Stimulated activated CD8-positive, alpha-beta memory T cell treated with anti-CD3 and anti-CD28 coated beads, Interleukin-12 subunit alpha, Interleukin-12 subunit beta, amount 100 ng/mL, for 24 hours (primary cell): ENCODE measurements at regions not wholly inside any gene's neighbourhood (a gene's known extent, or its start where the extent isn't known, plus 50 kb on each side); places are given as distances from the start of the nearest gene placed in this dataset.

Experiments used
- DNase-seq: peaks from one replicate; pipeline ENCODE4 v3.0.0-alpha.2; 2020; ENCODE audit errors: extremely low read depth

DNA sequence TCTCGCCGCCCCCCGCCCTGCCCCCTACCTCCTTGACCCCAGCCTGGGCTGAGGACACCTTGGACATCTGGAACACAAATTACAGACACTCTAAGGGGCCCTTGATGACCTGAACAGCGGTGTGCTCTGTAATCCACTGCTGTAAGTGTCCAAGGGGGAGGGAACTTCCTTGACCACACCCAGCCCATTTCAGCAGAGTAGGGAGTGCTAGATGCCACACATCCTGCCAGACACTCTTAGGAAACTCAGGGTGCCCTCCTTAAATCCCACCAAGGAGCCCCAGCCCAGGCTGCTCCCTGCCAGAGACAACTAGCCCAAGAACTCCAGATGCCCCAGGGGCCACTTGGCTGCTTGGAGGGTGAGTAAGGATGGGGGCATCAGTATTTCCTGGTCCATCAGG, 282.2 kb downstream of the RRAGC start:
- DNase-seq: no peak

DNA sequence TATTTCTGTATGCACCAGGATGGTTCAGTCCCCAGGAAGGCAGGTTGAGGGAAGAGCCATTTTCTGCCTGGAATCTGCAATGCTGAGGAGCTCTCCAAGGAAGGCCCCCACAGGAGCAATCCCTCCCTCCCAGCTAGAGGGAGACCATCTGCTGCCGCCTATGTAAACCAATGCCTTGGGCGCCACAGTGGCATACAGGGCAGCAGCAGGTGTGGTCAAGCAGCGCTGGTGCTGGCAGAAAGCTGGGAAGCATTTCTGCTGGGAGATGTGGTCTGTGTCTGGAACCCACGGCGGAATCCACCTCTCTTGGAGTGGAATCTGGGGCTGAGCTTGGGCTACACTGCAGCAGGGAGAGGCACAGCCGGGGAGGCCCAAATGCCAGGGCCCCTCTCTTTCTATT, 283.3 kb downstream of the RRAGC start:
- DNase-seq: no peak

DNA sequence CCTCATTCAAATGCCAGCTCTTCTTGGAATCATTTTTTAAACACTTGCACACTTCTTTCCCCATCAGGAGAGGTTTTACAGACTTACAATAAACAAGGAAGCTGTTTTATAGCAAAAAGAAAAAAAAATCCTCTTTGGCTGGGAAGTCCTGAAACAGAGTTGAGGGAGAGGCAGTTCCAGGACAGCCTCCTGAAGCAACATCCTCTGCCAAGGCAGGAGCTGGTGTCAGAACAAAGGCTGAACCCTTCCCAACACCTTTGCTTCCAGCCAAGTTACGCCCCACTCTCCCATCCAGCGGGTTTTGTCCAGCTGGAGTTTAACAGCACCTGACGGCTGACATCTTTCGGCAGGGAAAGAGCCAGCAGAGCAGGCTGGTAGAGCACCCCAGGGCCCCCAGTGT, 287.8 kb downstream of the RRAGC start:
- no peak for DNase-seq

DNA sequence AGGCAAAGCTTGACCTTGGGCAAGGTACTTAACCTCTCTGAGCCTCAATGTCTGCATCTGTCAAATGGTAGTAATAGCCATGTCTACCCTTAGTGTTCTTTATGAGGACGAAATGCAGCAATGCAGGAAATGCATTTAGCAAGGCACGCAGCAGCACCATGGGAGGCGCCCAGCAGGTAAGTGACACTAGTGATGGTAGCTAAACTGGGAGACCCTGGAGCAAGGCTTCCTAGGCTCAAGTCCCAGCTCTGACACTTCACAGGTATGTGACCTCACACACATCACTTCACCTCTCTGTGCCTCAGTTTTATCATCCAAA, 289.0 kb downstream of the RRAGC start:
- DNase-seq: no peak

DNA sequence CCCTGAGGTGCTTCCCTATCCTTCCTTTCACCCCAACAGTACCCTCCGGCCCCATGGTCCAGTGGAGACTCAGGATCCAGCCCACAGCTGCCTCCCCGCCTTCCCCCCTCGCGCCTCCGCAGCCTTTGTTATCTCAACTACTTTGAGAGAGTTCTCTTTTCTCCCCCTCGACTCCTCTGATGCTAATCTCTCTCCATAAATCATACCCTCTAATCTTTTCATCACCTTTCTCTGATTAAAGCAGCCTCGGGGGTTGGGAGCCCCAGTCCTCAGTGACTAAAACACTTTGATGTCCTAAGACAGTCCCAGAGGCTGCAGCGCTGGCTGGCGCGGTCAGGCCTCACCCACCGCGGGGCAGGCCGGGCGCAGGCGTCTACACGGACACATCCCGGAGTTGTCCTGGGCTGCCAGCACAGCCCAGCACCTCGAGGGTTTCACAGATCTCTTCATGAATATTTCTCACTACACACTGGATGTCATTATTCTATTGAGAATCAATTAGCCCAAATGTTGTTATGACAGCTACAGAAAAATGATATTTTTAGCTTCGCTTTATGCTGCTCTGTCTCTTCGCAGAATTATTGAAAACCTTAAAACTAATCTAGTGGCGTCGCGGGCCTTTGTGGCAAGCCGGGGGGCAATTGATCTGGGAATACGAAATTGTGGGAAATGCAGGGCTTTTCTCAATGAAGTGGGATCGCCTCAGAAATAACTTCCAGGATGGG, 289.5 kb downstream of the RRAGC start:
- no peak for DNase-seq

DNA sequence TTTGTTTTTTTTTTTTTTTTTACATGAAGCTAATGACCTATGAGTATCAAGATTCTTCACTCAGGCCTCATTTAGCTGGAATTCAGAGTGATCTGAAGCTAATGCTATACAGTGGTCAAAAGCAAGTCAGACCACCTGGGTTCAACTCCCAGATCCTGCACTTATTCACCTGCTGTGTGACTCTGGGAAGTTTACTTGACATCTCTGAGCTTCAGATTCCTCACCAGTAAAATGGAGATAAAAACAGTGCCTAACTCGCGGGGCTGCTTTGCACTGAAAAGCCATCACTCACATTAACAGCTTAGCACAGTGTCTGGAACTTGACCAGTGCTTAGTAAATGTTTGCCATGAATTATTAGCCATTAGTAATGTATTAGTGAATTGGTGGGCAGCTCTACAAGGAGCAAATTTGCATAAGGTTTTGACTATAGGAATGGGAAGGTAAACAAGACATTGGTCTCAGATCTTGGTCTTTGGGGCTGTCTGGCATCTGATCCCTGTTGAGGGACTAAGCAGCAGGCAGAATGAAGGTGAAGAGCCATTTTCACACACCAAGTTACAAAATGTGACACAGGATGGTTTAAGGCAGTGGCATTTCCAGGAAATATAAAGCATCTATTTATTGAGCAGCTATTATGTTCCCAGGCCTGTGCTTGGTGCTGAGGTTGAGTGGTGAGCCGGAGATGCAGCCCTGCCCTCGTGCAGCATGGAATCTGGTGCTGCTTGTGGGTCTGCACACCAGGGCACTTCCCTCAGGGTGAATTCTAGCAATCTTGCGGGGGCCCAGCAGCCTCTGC, 291.3 kb downstream of the RRAGC start:
- DNase-seq: no peak

DNA sequence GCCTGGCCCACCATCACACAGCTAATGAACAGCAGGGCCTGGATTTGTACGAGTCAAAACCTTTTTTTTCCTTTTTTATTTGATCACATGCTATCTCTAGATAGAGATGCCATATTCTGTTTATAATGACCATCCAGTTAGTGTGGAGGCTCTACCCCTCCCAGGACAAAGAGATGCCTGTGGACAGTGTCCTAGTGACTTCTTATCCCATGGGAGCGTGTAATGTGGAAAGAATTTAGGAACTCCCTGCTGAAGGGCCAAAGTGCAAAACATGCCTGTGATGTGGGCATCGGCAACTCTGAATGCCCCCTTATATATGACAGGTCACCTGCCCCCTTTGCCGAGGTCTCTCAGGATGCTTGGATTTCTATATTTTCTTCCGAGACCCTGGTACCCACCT, 292.2 kb downstream of the RRAGC start:
- no peak for DNase-seq

DNA sequence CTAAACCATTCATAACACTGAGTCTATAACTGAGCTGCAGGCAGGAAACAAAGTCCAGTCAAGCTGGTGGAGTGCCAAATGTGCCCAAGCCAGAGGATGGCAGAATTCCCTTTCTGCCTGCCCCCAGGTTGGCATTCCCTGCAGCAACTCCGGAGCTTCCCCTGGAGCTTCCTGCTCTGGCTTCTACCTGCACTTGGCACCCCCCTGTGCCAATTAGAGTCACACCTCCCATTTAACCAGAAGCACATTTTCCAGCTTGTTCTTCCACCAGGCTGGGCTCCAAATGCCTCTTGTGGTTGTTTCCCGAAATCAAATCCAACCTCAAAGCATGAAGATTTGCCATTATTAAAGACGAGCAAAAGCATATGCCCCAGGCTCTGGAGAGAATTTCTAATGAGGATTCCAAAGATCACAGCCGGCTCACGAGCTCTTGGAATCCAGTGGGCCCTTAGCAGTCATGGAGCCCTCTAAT, 294.5 kb downstream of the RRAGC start:
- DNase-seq: no peak

DNA sequence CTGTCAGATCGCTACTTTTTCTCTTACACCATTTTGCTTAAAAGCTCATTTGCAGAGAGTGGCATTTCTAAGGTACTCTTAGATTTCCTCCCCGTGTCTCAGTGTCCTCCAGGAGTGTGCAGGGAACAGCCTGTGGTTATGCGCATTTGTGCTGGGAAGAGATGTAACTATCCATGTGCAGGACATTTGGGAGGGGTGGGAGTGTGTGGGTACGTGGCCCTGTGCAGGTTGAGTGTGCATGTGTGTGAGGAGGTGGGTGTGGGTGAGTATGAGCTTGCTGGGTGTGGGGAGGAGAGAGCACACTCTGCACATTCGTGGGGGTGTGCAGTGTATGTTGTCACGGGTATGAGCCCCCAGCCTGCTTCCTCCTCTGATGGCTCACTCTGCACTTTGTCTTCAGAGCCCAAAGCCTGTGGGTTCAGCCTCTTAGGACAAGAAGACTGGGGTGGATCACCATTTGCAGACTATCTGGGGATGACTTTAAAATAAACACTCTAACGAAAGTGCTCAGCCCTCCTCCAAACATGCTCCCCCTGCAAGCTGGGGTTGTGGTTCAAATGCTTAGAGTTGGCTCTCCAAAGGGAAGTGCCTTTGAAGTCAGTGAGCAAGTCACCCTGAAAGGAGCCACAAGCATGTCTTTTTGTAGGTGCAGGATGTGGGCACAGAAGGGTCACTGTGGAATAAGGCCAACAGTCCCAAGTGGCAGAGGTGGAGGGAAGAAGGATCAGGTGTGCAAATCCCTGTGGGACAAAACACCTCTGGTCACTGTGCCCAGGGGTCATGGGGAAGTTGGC, 295.4 kb downstream of the RRAGC start:
- DNase-seq: no peak

DNA sequence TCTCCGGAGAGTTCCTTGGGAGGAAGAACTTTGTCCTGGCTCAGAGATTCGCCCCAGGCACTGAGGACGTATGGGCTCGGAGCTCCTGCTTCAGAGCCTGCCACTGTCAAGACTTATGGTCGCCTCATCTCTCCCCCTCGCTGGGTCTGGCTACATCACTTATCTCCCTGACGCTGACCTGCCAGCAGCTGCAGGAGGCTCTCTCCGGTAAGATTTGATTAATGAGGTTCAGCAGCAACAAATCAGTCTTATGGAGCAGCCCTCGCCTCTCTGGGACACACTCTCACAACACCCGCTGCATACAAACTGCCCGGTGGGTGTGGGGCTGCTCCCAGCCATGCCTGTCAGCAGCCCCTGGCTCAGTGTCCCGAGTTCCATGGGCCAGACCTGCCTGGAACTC, 297.8 kb downstream of the RRAGC start:
- no peak for DNase-seq

DNA sequence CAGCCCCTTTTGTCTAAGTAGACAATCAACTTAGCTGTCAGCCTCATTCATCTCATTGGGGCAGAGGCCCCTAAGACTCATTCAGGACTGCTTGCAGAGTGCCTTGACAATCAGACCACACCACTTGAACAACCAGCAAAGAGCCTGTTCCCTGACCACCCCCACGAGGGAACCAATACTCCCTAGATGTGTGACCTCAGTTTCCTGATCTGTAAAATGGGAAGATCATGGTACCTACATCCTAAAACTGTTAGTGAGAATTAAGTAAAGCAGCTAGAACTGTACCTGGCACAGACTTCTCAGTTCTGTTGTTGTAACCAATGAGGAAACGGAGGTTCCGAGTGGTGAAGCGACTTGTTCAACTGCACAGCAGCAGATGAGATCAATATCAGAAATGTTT, 298.5 kb downstream of the RRAGC start:
- DNase-seq: no peak

DNA sequence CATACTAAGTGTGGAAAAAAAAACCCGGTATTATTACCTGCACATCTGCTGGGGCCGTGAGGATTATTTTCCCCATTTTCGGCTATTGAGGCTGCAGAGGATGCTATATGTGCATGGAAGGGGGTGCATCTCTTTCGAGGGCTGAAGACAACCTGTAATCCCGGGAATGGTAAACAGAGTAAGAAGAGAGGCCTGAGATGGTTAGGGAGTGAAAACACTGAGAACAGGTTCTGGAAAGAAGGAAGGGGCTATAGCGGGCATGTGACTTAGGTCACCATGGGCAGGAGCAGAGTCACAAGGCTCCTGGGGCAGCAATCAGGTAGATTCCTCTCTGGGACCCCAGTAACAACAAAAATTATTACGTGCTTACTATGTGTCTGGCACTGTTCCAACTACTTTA, 299.1 kb downstream of the RRAGC start:
- DNase-seq: no peak

DNA sequence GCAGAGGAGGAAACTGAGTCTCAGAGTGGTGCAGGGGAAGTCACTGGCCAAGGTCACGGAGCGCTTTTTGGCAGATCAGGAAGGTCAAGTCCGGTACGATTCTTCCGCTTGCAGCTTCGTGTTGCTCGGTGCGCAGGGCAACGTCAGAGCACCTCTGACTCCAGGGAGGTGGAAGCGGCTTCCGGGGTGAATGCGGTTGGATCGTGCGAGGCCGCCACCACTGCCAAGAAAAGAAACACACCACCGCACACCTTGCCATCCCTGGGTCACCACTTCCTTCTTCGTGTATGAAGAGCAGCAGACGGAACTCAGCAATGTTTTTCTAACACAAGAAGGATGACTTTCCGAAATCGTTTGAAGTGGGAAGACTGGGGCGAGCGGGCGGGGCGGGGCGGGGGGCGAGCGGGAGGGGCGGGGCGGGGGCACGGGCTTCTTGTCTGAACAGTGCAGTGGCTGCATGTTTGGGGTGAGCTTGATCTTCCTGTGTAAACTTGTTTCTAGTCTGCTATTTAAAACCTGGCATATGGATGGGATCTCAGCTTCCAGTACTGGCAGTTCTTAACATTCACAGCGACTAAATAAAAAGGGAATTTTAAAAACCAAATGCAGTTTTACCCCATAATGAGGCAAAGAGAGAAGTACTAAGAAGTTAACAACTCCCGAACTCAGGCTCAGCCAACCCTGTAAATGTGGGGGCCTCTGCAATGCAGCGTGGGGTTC, 300.0 kb downstream of the RRAGC start:
- peak; percentile 43 for DNase-seq

DNA sequence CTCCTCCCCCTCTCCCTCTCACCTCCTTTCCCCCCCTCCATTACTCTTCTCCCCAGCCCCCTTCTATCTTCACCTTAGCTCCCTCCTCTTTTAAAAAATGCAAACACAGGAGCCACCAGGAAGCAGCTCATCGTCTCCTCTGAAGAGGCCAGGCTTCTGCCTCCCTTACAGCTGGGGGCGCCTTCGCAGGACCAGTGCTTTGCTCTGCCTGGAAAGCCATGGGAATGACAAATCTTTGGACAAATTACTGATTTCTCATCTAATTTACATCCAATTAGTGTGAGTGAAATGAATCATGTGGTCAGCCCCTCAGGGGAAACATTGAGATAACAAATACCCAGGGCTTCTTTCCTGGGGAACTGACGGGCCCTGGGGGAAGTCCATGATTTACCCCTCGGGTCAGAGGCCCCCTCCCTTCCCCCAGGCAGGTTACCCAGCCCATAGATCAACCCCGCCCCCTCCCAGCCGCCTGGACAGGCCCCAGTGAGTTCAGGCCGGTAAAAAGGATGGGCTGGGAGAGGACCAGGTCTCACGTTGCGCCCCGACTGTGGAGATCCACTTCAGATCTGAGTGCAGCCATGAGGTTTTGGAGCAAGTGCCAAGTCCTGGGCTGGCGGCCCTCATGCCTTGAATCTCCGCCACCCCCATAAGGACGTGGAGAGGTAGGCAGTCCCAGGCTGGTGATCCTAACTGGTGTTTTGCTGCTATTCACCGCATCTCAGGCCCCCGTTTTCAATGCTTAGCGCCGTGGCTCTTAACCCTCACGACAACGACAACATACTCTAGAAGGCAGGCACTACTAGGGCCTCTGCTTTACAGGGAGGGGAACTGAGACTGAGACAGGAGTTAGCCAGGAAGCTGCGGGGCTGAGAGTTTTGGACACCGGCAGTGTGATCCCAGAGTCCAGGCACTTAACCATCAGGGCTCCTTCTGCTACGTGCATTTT, 300.8 kb downstream of the RRAGC start:
- DNase-seq: no peak

DNA sequence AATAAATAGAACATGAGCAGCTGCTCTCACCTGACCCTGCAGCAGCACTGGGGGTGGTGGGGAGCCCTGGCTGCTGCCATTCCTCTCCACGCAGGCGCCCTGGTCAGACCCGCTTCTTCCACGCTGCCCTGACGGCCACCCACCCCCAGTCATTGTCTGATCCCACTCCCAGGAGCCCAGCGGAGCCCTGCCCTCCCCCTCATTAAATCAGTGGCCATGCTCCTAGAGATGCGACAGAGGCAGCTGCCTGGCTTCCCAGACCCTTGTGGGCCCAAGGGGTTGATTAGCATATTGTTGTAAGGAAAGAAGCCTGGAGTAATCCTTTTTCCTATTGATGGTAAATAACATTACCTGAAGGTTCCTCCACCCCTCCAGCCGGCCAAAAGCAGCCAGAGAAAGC, 301.5 kb downstream of the RRAGC start:
- no peak for DNase-seq

DNA sequence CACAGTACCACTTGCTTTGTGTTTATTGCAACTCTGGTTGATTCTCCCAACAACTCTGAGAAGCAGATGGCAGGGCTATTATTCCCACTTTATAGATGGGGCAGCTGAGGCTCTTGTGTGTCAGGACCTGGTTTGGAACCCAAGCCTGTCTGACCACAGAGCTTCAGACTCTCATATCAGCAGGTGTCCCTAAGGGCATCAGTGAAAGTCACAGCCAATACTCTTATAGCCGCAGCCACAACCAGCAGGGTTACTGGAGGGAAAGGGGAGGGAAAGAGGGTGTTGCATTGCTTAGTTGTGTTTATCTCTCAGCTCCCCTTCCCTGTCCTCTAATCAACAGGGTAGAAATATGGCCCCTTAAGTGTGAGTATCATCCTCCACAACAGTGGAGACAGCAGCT, 304.0 kb downstream of the RRAGC start:
- DNase-seq: no peak

DNA sequence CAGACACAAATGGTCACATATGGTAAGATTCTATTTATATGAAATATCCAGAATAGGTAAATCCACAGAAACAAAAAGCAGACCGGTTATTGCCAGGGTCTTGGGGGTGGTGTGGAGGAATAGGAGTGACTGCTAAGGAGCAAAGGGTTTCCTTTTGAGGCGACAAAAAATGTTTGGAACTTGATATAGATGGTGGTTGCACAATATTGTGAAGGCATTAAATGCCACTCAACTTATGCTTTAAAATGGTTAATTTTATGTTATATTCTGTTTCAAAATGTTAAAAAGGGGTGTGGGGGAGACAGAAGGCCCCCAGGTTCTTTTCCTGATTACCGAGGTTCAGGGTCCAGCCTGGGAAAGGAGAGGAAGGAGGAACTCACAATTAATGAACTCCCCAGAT, 304.4 kb downstream of the RRAGC start:
- no peak for DNase-seq

DNA sequence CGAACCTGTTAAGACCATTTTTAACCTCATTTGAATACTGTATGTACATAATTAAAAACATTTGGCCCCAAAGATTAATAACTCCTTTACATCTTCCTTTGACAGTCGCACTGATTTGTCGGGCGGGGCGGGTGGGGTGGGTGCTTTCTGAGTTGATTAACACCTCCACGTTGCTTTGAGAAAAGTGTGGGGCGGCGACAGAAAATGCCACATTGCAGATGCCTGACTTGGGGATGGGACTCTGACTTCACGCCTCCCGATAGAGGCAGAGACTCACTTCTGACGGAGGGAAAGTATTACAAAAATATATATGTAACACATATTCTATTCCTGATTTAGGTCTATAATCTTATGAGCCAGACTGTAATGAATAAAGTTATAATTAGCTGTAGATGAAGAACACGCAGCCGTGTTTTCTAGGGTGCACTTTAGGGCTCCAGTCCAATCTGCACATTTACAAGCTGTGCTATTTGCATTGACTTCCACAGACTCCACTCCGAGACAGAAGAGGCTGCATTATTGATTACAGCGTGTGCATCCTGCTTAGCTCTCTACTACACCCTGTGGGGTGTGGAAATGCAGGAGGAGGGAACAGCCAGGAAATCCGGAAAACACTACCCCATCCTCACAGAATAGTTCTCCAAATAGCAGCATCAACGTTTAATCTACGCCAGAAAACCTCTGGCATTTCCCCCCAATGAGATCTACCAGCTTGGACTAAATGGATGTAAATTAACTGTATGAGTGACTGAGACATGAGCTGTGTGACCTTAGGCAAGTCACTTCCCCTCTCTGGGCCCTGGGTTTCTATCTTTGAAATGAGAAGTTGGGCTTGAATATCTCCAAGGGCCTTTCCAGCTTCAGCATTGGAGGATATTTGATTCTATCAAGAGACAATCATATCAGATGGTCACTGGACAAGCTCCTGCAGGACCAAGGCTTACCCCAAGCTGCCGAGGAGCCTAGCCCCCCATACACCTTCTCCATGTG, 308.0 kb downstream of the RRAGC start:
- DNase-seq: no peak

DNA sequence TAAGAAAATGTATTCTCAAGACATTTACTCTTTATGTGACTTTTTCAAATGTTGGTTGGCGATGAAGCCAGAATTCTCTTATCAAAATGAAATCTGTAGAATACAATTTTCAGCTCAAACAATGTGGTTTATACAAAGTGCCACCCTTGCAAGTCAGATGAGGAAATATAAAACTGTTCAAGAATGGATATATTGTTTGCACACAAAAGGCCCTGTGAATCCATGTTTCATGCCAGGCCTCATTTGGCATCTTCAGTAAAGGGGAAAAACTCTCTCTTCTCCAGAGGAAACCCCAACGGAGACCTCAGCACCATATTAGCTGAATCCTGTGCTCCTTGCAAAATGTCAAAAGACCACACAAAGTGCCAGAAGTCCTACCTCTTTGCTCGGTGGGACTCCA, 310.4 kb downstream of the RRAGC start:
- DNase-seq: no peak

DNA sequence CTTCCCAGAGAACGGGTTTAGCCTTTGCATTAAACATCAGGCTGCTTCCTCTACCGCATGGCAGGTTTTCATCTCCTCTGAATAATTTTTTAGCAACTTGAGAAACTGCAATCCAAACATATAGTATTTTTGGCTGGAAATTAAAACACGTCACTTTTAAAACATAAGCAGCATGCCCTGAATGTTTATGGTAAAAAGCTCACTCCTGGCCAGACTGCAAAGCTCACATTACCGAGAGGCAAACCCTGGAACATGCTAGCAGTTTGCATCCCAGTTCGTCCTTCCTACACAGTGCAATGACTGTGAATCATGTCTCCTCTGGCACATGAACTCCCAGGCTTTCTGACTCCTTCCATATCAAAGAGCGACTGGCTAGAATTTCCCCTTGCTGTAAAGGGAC, 312.3 kb downstream of the RRAGC start:
- no peak for DNase-seq
